Ascending aorta (tissue), 2 donors: ENCODE measurements at regions not wholly inside any gene's neighbourhood (a gene's known extent, or its start where the extent isn't known, plus 50 kb on each side); places are given as distances from the start of the nearest gene placed in this dataset.

ENCODE experiments used
- DNase-seq, 2 donors: peaks; one replicate each; pipeline ENCODE4 v3.0.0-alpha.2; 2019; ENCODE audit warnings: low spot score in 2 of 2
- H3K27ac ChIP-seq, 2 donors: fragments of 200-600 bp; sonication (generic); one replicate each; pipeline ENCODE4 v1.5.1; 2016 to 2017; ENCODE audit warnings: mild to moderate bottlenecking in 1 of 2
- H3K27me3 ChIP-seq: fragments of 200-600 bp; sonication (generic); one replicate; pipeline ENCODE4 v1.5.1; 2017
- H3K36me3 ChIP-seq, 2 donors: fragments of 200-600 bp; sonication (generic); one replicate each; pipeline ENCODE4 v1.5.1; 2016
- H3K4me1 ChIP-seq, 2 donors: fragments of 200-600 bp; sonication (generic); one replicate each; pipeline ENCODE4 v1.5.1; 2016 to 2017; ENCODE audit warnings: mild to moderate bottlenecking in 1 of 2
- H3K4me3 ChIP-seq, 2 donors: fragments of 200-600 bp; sonication (generic); one replicate each; pipeline ENCODE4 v1.5.1; 2016 to 2017; ENCODE audit warnings: mild to moderate bottlenecking in 1 of 2
- H3K9me3 ChIP-seq, 2 donors: fragments of 200-600 bp; sonication (generic); one replicate each; pipeline ENCODE4 v1.5.1; 2016
- CTCF ChIP-seq, 3 experiments: fragments of 200-600 bp in 2 of 3; fragments of 450-650 bp in 1 of 3; sonication (generic) in 2 of 3; IDR thresholded peaks; one replicate each; pipeline ENCODE4 v1.5.1; 2016 to 2019; ENCODE audit warnings: antibody characterized with exemption in 3 of 3, mild to moderate bottlenecking in 1 of 3, moderate library complexity in 1 of 3
- intact Hi-C: fragments of 100-400 bp; cut with DNase I; formaldehyde crosslinking; loops from one replicate; pipeline ENCODE4 v1.15.1; 2023

- Histone ChIP-seq H3K27ac (no peak overlapping the region), H3K9me3 (no peaks in the 10 kb centered on the region), H3K4me3 (no peak overlapping the region), H3K4me1 (no peaks in the 10 kb centered on the region), H3K27me3 (no peaks in the 10 kb centered on the region), H3K36me3 (no peaks in the 10 kb centered on the region)
- intact Hi-C loops = no loop called here
- no peak for DNase-seq
- TF ChIP-seq CTCF (IDR thresholded peaks at IDR 0.05) = no peak
Measured at GRCh38 chr11:110909336-110909735, 197.1 kb upstream of the ARHGAP20 start.

- intact Hi-C loops = no loop called here
- H3K27me3 ChIP-seq = no peaks in the 10 kb centered on the region
- no peak for DNase-seq
- no peaks in the 10 kb centered on the region for H3K4me1 ChIP-seq
- H3K27ac ChIP-seq = no peak overlapping the region
- no peak overlapping the region for H3K4me3 ChIP-seq
- TF ChIP-seq CTCF (IDR thresholded peaks at IDR 0.05) = no peak
- no peaks in the 10 kb centered on the region for H3K36me3 ChIP-seq
- H3K9me3 ChIP-seq = no peaks in the 10 kb centered on the region
Measured at GRCh38 chr11:110908401-110909105, 196.3 kb upstream of the ARHGAP20 start.

- intact Hi-C loops = no loop called here
Measured at GRCh38 chr11:110907629-110908028, 195.4 kb upstream of the ARHGAP20 start.

GRCh38 chr11:110903830-110904229, 191.6 kb upstream of the ARHGAP20 start:
- Histone ChIP-seq H3K4me3 (no peak overlapping the region), H3K4me1 (no peaks in the 10 kb centered on the region), H3K36me3 (no peaks in the 10 kb centered on the region), H3K27me3 (no peaks in the 10 kb centered on the region), H3K9me3 (no peaks in the 10 kb centered on the region), H3K27ac (no peak overlapping the region)
- intact Hi-C loops = no loop called here
- no peak for DNase-seq
- no peak for TF ChIP-seq CTCF (IDR thresholded peaks at IDR 0.05)

More at GRCh38 chr11:110907629-110908028, 195.4 kb upstream of the ARHGAP20 start:
- Histone ChIP-seq H3K27ac (no peak overlapping the region), H3K27me3 (no peaks in the 10 kb centered on the region), H3K9me3 (no peaks in the 10 kb centered on the region), H3K4me3 (no peak overlapping the region), H3K4me1 (no peaks in the 10 kb centered on the region), H3K36me3 (no peaks in the 10 kb centered on the region)
- TF ChIP-seq CTCF (IDR thresholded peaks at IDR 0.05) = no peak
- DNase-seq = no peak

GRCh38 chr11:110903378-110903777, 191.1 kb upstream of the ARHGAP20 start:
- Histone ChIP-seq H3K9me3 (no peaks in the 10 kb centered on the region), H3K4me1 (no peaks in the 10 kb centered on the region), H3K27me3 (no peaks in the 10 kb centered on the region), H3K27ac (no peak overlapping the region), H3K36me3 (no peaks in the 10 kb centered on the region), H3K4me3 (no peak overlapping the region)
- no peak for DNase-seq
- no peak for TF ChIP-seq CTCF (IDR thresholded peaks at IDR 0.05)
- intact Hi-C loops = no loop called here

- H3K36me3 ChIP-seq = no peaks in the 10 kb centered on the region
- H3K27me3 ChIP-seq = no peaks in the 10 kb centered on the region
- H3K4me1 ChIP-seq = no peaks in the 10 kb centered on the region
- H3K27ac ChIP-seq = no peak overlapping the region
- no peak for TF ChIP-seq CTCF (IDR thresholded peaks at IDR 0.05)
- no peaks in the 10 kb centered on the region for H3K9me3 ChIP-seq
- no peak overlapping the region for H3K4me3 ChIP-seq
- intact Hi-C loops = no loop called here
- no peak for DNase-seq
Measured at GRCh38 chr11:110901441-110901840, 189.2 kb upstream of the ARHGAP20 start.
